Neural cell (in vitro differentiated cells): ENCODE measurements at regions not wholly inside any gene's neighbourhood (a gene's known extent, or its start where the extent isn't known, plus 50 kb on each side); places are given as distances from the start of the nearest gene placed in this dataset.

Experiments used
- H2AFZ ChIP-seq: fragments of 200-600, 300-800 bp; sonication (generic), shearing (Covaris generic); 2 replicates; pipeline ENCODE4 v1.6.0; 2014; ENCODE audit warnings: low read depth, mild to moderate bottlenecking, antibody characterized with exemption, low read length, moderate library complexity
- H3F3A ChIP-seq: fragments of 200-600 bp; shearing (Covaris generic); 2 replicates; pipeline ENCODE4 v1.6.1; 2016; ENCODE audit warnings: mild to moderate bottlenecking, moderate library complexity, mixed read lengths, antibody characterized with exemption, low read length; ENCODE audit not compliant: insufficient read depth, poor library complexity, severe bottlenecking
- H3K27ac ChIP-seq: fragments of 200-600, 300-800 bp; sonication (generic), shearing (Covaris generic); 2 replicates; pipeline ENCODE4 v1.5.1; 2014; ENCODE audit warnings: mild to moderate bottlenecking, low read length, moderate library complexity
- H3K27me3 ChIP-seq: fragments of 300-800, 200-600 bp; sonication (generic), shearing (Covaris generic); 2 replicates; pipeline ENCODE4 v1.6.0; 2014; ENCODE audit warnings: mild to moderate bottlenecking, low read depth, low read length, moderate library complexity; ENCODE audit not compliant: insufficient read depth
- H3K36me3 ChIP-seq: fragments of 300-800, 200-600 bp; sonication (generic), shearing (Covaris generic); 2 replicates; pipeline ENCODE4 v1.5.1; 2014; ENCODE audit warnings: mild to moderate bottlenecking, antibody characterized with exemption, low read length, moderate library complexity; ENCODE audit not compliant: insufficient read depth
- H3K4me2 ChIP-seq: fragments of 300-800, 200-600 bp; sonication (generic), shearing (Covaris generic); 2 replicates; pipeline ENCODE4 v1.6.0; 2014; ENCODE audit warnings: mild to moderate bottlenecking, low read length
- H3K4me3 ChIP-seq: fragments of 300-800, 200-600 bp; sonication (generic), shearing (Covaris generic); 2 replicates; pipeline ENCODE4 v1.5.1; 2014; ENCODE audit warnings: mild to moderate bottlenecking, low read length, moderate library complexity
- H3K79me2 ChIP-seq: fragments of 200-600 bp; shearing (Covaris generic); replicated peaks from 2 replicates; pipeline ENCODE4 v1.6.0; 2014; ENCODE audit warnings: mild to moderate bottlenecking, low read length, moderate library complexity; ENCODE audit not compliant: insufficient read depth
- H3K9ac ChIP-seq: fragments of 300-800, 200-600 bp; sonication (generic), shearing (Covaris generic); 2 replicates; pipeline ENCODE4 v1.6.1; 2016; ENCODE audit warnings: mild to moderate bottlenecking, low read length, mixed read lengths
- H3K9me2 ChIP-seq: fragments of 200-600 bp; shearing (Covaris generic); 2 replicates; pipeline ENCODE4 v1.6.1; 2016; ENCODE audit warnings: mild to moderate bottlenecking, low read length, mixed read lengths; ENCODE audit not compliant: insufficient read depth
- H3K9me3 ChIP-seq: fragments of 200-600, 300-800 bp; sonication (generic), shearing (Covaris generic); 2 replicates; pipeline ENCODE4 v1.6.1; 2016; ENCODE audit warnings: mild to moderate bottlenecking, mixed run types, low read length, moderate library complexity, mixed read lengths
- H4K20me1 ChIP-seq: fragments of 200-600 bp; shearing (Covaris generic); 2 replicates; pipeline ENCODE4 v1.6.1; 2016; ENCODE audit warnings: mild to moderate bottlenecking, mixed run types; ENCODE audit not compliant: insufficient read depth
- EP300 ChIP-seq: fragments of 450-650 bp; conservative IDR thresholded peaks from 2 replicates; pipeline ENCODE4 v1.6.1; 2014; ENCODE audit warnings: antibody characterized with exemption, mild to moderate bottlenecking, moderate library complexity; ENCODE audit not compliant: poor library complexity, severe bottlenecking
- EZH2 ChIP-seq: fragments of 200-600, 300-800 bp; shearing (Covaris generic), sonication (generic); IDR thresholded peaks from 2 replicates; pipeline ENCODE4 v1.6.1; 2014; ENCODE audit warnings: antibody characterized with exemption, low read length, borderline replicate concordance, mild to moderate bottlenecking; ENCODE audit not compliant: insufficient read depth, poor library complexity, severe bottlenecking
- MXI1 ChIP-seq: fragments of 450-650 bp; conservative IDR thresholded peaks from 2 replicates; pipeline ENCODE4 v1.6.1; 2014; ENCODE audit warnings: antibody characterized with exemption, mild to moderate bottlenecking; ENCODE audit not compliant: poor library complexity, severe bottlenecking
- POLR2AphosphoS5 ChIP-seq: IDR thresholded peaks from 2 replicates; pipeline ENCODE4 v1.6.1; 2012
- RAD21 ChIP-seq: fragments of 450-650 bp; conservative IDR thresholded peaks from 2 replicates; pipeline ENCODE4 v1.6.1; 2014; ENCODE audit warnings: antibody characterized with exemption, mild to moderate bottlenecking, moderate library complexity
- SMC3 ChIP-seq: fragments of 450-650 bp; conservative IDR thresholded peaks from 2 replicates; pipeline ENCODE4 v1.6.1; 2014; ENCODE audit warnings: antibody characterized with exemption, mild to moderate bottlenecking, moderate library complexity; ENCODE audit not compliant: poor library complexity
- TAF1 ChIP-seq: IDR thresholded peaks from 2 replicates; pipeline ENCODE4 v1.6.1; 2012; ENCODE audit warnings: low read depth
- TF ChIP-seq, protein P1 (sequence below): fragments of 450-650 bp; IDR thresholded peaks from 2 replicates; pipeline ENCODE4 v1.5.1; 2014; ENCODE audit warnings: antibody characterized with exemption, mild to moderate bottlenecking, moderate library complexity; ENCODE audit not compliant: poor library complexity, severe bottlenecking
- TF ChIP-seq, protein P2 (sequence below): IDR thresholded peaks from 2 replicates; pipeline ENCODE4 v1.6.1; 2012; ENCODE audit warnings: borderline replicate concordance

DNA sequence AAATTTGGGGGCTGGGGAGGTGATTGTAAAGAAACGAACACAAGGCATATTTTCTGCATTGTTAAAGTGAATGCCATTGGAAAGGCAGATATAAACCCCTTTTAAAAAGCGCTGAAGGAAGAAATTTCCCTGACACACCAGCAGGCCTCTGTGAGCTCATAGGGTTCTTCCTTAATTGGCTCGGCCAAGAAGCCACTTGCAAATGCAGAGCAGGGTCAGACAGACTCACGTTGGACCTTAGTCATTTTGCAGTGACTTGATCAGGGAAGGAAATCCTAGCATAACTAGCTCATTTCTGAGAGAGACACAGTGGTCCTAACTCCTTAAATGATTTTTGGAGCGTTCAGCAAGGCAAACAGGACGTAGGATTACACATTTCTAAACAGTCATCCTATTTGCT lies 1461.4 kb downstream of the GATA3 start:
- Histone ChIP-seq H3K79me2 (no peaks in the 10 kb centered on the region), H3K4me3 (no peak overlapping the region), H3K27ac (no peak overlapping the region), H3F3A (no peaks in the 10 kb centered on the region), H3K4me2 (no peak overlapping the region), H3K9me2 (no peaks in the 10 kb centered on the region), H3K9ac (no peak overlapping the region), H3K27me3 (no peaks in the 10 kb centered on the region), H3K36me3 (no peaks in the 10 kb centered on the region), H4K20me1 (no peaks in the 10 kb centered on the region), H3K9me3 (no peaks in the 10 kb centered on the region), H2AFZ (no peak overlapping the region)
- TF ChIP-seq, protein P1, sequence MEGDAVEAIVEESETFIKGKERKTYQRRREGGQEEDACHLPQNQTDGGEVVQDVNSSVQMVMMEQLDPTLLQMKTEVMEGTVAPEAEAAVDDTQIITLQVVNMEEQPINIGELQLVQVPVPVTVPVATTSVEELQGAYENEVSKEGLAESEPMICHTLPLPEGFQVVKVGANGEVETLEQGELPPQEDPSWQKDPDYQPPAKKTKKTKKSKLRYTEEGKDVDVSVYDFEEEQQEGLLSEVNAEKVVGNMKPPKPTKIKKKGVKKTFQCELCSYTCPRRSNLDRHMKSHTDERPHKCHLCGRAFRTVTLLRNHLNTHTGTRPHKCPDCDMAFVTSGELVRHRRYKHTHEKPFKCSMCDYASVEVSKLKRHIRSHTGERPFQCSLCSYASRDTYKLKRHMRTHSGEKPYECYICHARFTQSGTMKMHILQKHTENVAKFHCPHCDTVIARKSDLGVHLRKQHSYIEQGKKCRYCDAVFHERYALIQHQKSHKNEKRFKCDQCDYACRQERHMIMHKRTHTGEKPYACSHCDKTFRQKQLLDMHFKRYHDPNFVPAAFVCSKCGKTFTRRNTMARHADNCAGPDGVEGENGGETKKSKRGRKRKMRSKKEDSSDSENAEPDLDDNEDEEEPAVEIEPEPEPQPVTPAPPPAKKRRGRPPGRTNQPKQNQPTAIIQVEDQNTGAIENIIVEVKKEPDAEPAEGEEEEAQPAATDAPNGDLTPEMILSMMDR: no peak
- TF ChIP-seq MXI1: no peak
- no peak for TF ChIP-seq TAF1
- TF ChIP-seq, protein P2, sequence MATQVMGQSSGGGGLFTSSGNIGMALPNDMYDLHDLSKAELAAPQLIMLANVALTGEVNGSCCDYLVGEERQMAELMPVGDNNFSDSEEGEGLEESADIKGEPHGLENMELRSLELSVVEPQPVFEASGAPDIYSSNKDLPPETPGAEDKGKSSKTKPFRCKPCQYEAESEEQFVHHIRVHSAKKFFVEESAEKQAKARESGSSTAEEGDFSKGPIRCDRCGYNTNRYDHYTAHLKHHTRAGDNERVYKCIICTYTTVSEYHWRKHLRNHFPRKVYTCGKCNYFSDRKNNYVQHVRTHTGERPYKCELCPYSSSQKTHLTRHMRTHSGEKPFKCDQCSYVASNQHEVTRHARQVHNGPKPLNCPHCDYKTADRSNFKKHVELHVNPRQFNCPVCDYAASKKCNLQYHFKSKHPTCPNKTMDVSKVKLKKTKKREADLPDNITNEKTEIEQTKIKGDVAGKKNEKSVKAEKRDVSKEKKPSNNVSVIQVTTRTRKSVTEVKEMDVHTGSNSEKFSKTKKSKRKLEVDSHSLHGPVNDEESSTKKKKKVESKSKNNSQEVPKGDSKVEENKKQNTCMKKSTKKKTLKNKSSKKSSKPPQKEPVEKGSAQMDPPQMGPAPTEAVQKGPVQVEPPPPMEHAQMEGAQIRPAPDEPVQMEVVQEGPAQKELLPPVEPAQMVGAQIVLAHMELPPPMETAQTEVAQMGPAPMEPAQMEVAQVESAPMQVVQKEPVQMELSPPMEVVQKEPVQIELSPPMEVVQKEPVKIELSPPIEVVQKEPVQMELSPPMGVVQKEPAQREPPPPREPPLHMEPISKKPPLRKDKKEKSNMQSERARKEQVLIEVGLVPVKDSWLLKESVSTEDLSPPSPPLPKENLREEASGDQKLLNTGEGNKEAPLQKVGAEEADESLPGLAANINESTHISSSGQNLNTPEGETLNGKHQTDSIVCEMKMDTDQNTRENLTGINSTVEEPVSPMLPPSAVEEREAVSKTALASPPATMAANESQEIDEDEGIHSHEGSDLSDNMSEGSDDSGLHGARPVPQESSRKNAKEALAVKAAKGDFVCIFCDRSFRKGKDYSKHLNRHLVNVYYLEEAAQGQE: no peak
- TF ChIP-seq RAD21: no peak
- TF ChIP-seq EZH2: no peak
- no peak for TF ChIP-seq POLR2AphosphoS5
- no peak for TF ChIP-seq EP300
- no peak for TF ChIP-seq SMC3

DNA sequence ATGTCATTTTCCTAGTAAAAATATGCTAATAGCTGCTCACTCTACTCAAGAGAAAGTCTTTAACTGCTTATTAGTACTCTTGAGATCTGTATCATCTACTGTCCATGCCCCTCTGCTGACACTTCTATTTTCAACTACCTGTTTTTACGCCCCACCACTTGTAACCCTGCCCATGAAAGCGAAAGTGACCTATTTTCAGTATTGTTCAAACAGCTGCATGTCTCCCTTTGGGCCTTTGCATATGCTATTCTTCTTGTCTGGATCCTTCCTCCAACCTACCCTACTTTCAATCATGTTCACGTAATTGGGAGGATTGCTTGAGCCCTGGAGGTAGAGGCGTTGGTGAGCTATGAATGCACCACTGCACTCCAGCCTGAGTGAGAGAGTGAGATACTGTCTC lies 1481.3 kb downstream of the GATA3 start:
- H3K79me2 ChIP-seq: no peaks in the 10 kb centered on the region
- no peaks in the 10 kb centered on the region for H3K9me3 ChIP-seq
- H3K36me3 ChIP-seq: no peaks in the 10 kb centered on the region
- H3K4me3 ChIP-seq: no peak overlapping the region
- TF ChIP-seq TAF1 (no peak), POLR2AphosphoS5 (no peak), RAD21 (no peak), EP300 (no peak), SMC3 (no peak), MXI1 (no peak), EZH2 (no peak)
- TF ChIP-seq, protein P1: no peak
- TF ChIP-seq, protein P2: no peak
- no peak overlapping the region for H3K4me2 ChIP-seq
- no peak overlapping the region for H2AFZ ChIP-seq
- H3K27me3 ChIP-seq: no peaks in the 10 kb centered on the region
- no peaks in the 10 kb centered on the region for H3F3A ChIP-seq
- no peak overlapping the region for H3K9ac ChIP-seq
- no peak overlapping the region for H3K27ac ChIP-seq
- no peaks in the 10 kb centered on the region for H3K9me2 ChIP-seq
- no peaks in the 10 kb centered on the region for H4K20me1 ChIP-seq
